HepG2 (cell line): ENCODE measurements at regions not wholly inside any gene's neighbourhood (a gene's known extent, or its start where the extent isn't known, plus 50 kb on each side); places are given as distances from the start of the nearest gene placed in this dataset.

ENCODE experiments used
- ATAC-seq: fragments of 200-7000 bp; cut with Tn5 transposase; 3 replicates; pipeline ENCODE4 v1.9.1; 2020; ENCODE audit warnings: mild to moderate bottlenecking, moderate library complexity
- BruUV-seq: library from RNA; stranded (reverse); fragments of 400-500 nt; replicated peaks from 2 replicates; lab custom pipeline; 2021; lab: Mats Ljungman, UMichigan
- CTCF ChIA-PET: fragments of 300-600 bp; formaldehyde crosslinking; extraction: SDS; loops from one replicate; lab custom pipeline; 2021; ENCODE audit warnings: low total read pairs, inconsistent platforms, low intra/inter-chr PET ratio; lab: Yijun Ruan, JAX
- POLR2A ChIA-PET: fragments of 350-600 bp; sonication (Branson Sonifier 250); formaldehyde crosslinking; loops from one replicate; lab custom pipeline; 2020; ENCODE audit warnings: antibody characterized with exemption, inconsistent platforms; lab: Yijun Ruan, JAX
- DNase-seq: peaks from one replicate; pipeline ENCODE4 v3.0.0-alpha.2; 2015; ENCODE audit warnings: low spot score
- FAIRE-seq: peaks from 3 replicates; lab custom pipeline; 2011; peaks lifted over from hg19 to GRCh38; lab: Jason Lieb, UNC
- H2AFZ ChIP-seq: one replicate; pipeline ENCODE4 v1.6.1; 2011; ENCODE audit warnings: low read length, inconsistent platforms
- H3K27ac ChIP-seq: fragments of 300-600 bp; 3 replicates; pipeline ENCODE4 v1.8.0; 2011; ENCODE audit warnings: mixed run types, mild to moderate bottlenecking, mixed read lengths, low read length, inconsistent platforms; ENCODE audit not compliant: insufficient read depth; ENCODE audit errors: extremely low read length
- H3K27me3 ChIP-seq, 2 experiments: fragments of 200-600 bp in 1 of 2; 2 replicates in 1 of 2; 3 replicates in 1 of 2; pipeline versions ENCODE4 v1.6.0 to v1.8.0; 2011; ENCODE audit warnings: low read length in 2 of 2, mild to moderate bottlenecking in 2 of 2, moderate library complexity in 2 of 2, inconsistent platforms in 1 of 2; ENCODE audit not compliant: insufficient read depth in 2 of 2, control insufficient read depth in 1 of 2
- H3K36me3 ChIP-seq, 2 experiments: fragments of 200-600 bp in 1 of 2; replicated peaks in 1 of 2; 2 replicates in 1 of 2; 3 replicates in 1 of 2; pipeline versions ENCODE4 v1.5.1 to v1.8.0; 2011; ENCODE audit warnings: low read length in 2 of 2, inconsistent platforms in 1 of 2; ENCODE audit not compliant: insufficient read depth in 2 of 2, control insufficient read depth in 1 of 2
- H3K4me1 ChIP-seq: 2 replicates; pipeline ENCODE4 v1.5.1; 2012; ENCODE audit warnings: low read length, inconsistent platforms; ENCODE audit not compliant: insufficient read depth
- H3K4me2 ChIP-seq: 2 replicates; pipeline ENCODE4 v1.6.0; 2011; ENCODE audit warnings: low read depth, low read length, inconsistent platforms
- H3K4me3 ChIP-seq, 3 experiments: fragments of 200-600 bp in 1 of 3; sonication (generic), shearing (Covaris generic) in 1 of 3; replicated peaks in 1 of 3; 2 replicates each; pipeline ENCODE4 v1.5.1; 2011 to 2016; ENCODE audit warnings: low read length in 3 of 3, inconsistent platforms in 2 of 3, low read depth in 2 of 3, mild to moderate bottlenecking in 2 of 3, control low read depth in 1 of 3, mixed read lengths in 1 of 3; ENCODE audit not compliant: insufficient read depth in 1 of 3
- H3K79me2 ChIP-seq: one replicate; pipeline ENCODE4 v1.6.1; 2011; ENCODE audit warnings: low read length, inconsistent platforms; ENCODE audit not compliant: insufficient read depth
- H3K9ac ChIP-seq: 2 replicates; pipeline ENCODE4 v1.6.0; 2011; ENCODE audit warnings: mild to moderate bottlenecking, low read depth, low read length, inconsistent platforms; ENCODE audit not compliant: insufficient read depth
- H3K9me3 ChIP-seq: 2 replicates; pipeline ENCODE4 v1.5.1; 2012; ENCODE audit warnings: mild to moderate bottlenecking, low read length
- H4K20me1 ChIP-seq: 2 replicates; pipeline ENCODE4 v1.6.0; 2011; ENCODE audit warnings: inconsistent platforms, mild to moderate bottlenecking, low read length, moderate library complexity; ENCODE audit not compliant: insufficient read depth
- AGO2 ChIP-seq: fragments of 200-400 bp; formaldehyde crosslinking; optimal IDR thresholded peaks from 2 replicates; pipeline ENCODE3; 2017; ENCODE audit warnings: mild to moderate bottlenecking, low read depth, low read length, moderate library complexity
- KAT7 ChIP-seq: IDR thresholded peaks from 2 replicates; pipeline ENCODE4 v1.6.1; 2018; ENCODE audit warnings: borderline replicate concordance, missing compliant biosample characterization
- NR1H2 ChIP-seq: sonication (generic); formaldehyde crosslinking; IDR thresholded peaks from 2 replicates; pipeline ENCODE4 v1.8.1; 2022; ENCODE audit warnings: low read depth, missing genetic modification reagents, borderline replicate concordance
- NR3C1 ChIP-seq: sonication (generic); formaldehyde crosslinking; IDR thresholded peaks from 2 replicates; pipeline ENCODE4 v1.4.0; 2020; ENCODE audit warnings: missing genetic modification reagents
- PAWR ChIP-seq: sonication (generic); formaldehyde crosslinking; IDR thresholded peaks from 2 replicates; pipeline ENCODE4 v1.4.0; 2020; ENCODE audit warnings: missing genetic modification reagents, mild to moderate bottlenecking, borderline replicate concordance
- TOPORS ChIP-seq: sonication (generic); formaldehyde crosslinking; IDR thresholded peaks from 2 replicates; pipeline ENCODE4 v1.8.0; 2023; ENCODE audit warnings: mild to moderate bottlenecking, missing genetic modification reagents
- ZFP37 ChIP-seq: sonication (generic); formaldehyde crosslinking; IDR thresholded peaks from 2 replicates; pipeline ENCODE4 v1.4.0; 2020; ENCODE audit warnings: missing genetic modification reagents, borderline replicate concordance
- ZNF720 ChIP-seq: sonication (generic); formaldehyde crosslinking; IDR thresholded peaks from 2 replicates; pipeline ENCODE4 v1.4.0; 2020; ENCODE audit warnings: missing genetic modification reagents
- WGBS: methylation state at CpG from one replicate; pipeline ENCODE4 v1.1.6; 2017; ENCODE audit warnings: low lambda C conversion rate; 5-methylcytosine and 5-hydroxymethylcytosine counted together
- in situ Hi-C: cut with HindIII; loops from 2 replicates; pipeline ENCODE4 v1.10.0; 2017; ENCODE audit warnings: low pct_unique_long_range_greater_than_20kb; ENCODE audit not compliant: extremely low pct_ligation_motif_present
- intact Hi-C: fragments of 100-400 bp; cut with micrococcal nuclease; formaldehyde crosslinking; loops from one replicate; pipeline ENCODE4 v1.10.0; 2022; ENCODE audit not compliant: unreplicated experiment
- TF ChIP-seq, protein P1 (sequence below): sonication (generic); formaldehyde crosslinking; IDR thresholded peaks from 2 replicates; pipeline ENCODE4 v1.4.0; 2020; ENCODE audit warnings: missing genetic modification reagents, mild to moderate bottlenecking, borderline replicate concordance
- TF ChIP-seq, protein P2 (sequence below): sonication (generic); formaldehyde crosslinking; IDR thresholded peaks from 2 replicates; pipeline ENCODE4 v1.8.0; 2022; ENCODE audit warnings: mild to moderate bottlenecking, missing genetic modification reagents, moderate library complexity
- TF ChIP-seq, protein P3 (sequence below): sonication (generic); formaldehyde crosslinking; conservative IDR thresholded peaks from 2 replicates; pipeline ENCODE4 v1.4.0; 2020; ENCODE audit warnings: missing genetic modification reagents
- TF ChIP-seq, protein P4 (sequence below): sonication (generic); formaldehyde crosslinking; IDR thresholded peaks from 2 replicates; pipeline ENCODE4 v1.5.0; 2020; ENCODE audit warnings: missing genetic modification reagents
- TF ChIP-seq, protein P5 (sequence below): IDR thresholded peaks from 2 replicates; pipeline ENCODE4 v1.6.1; 2016; ENCODE audit warnings: missing compliant biosample characterization, missing genetic modification reagents, borderline replicate concordance

DNA sequence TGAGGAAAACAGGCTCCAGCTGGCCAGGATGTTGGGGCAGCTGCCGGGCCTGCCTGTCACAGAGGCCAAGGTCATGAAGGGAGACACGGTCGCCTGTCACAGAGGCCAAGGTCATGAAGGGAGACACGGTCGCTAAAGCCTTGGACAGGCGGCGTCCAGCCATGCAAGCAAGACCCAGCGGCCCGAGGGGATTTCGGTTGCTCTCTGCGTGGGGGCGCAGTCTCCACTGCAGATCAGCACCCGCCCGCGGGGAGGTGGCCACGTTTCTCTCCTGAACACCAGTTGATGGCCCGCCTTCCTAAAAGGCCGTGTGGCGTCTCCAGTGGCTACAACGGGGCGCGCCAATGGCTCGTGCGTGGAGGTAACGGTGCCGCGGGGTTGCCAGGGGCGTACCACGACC, 67.0 kb upstream of the PCGF5 start (continued):
- TF ChIP-seq, protein P1, sequence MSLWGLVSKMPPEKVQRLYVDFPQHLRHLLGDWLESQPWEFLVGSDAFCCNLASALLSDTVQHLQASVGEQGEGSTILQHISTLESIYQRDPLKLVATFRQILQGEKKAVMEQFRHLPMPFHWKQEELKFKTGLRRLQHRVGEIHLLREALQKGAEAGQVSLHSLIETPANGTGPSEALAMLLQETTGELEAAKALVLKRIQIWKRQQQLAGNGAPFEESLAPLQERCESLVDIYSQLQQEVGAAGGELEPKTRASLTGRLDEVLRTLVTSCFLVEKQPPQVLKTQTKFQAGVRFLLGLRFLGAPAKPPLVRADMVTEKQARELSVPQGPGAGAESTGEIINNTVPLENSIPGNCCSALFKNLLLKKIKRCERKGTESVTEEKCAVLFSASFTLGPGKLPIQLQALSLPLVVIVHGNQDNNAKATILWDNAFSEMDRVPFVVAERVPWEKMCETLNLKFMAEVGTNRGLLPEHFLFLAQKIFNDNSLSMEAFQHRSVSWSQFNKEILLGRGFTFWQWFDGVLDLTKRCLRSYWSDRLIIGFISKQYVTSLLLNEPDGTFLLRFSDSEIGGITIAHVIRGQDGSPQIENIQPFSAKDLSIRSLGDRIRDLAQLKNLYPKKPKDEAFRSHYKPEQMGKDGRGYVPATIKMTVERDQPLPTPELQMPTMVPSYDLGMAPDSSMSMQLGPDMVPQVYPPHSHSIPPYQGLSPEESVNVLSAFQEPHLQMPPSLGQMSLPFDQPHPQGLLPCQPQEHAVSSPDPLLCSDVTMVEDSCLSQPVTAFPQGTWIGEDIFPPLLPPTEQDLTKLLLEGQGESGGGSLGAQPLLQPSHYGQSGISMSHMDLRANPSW (CRISPR knock-in tag) = no peak

DNA sequence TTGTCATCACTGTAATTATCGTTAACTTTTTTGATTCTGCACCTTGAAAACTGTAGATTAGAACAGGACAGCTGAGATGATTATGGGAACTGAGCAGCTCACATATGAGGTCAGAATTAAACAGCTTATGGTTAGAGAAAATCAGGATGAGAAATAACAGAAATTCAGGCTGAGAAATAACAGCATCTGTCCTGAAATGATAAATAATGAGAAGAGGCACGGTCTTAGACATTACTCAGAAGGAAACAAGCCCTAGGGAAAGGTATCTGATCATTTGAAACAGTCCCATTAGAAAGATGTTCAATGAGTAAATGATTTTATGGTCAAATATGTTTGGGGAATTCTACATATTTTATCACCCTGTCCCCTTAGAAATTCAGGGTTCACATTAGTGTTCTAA, 65.6 kb upstream of the PCGF5 start:
- DNase-seq (no peak), ATAC-seq (no peak)

More for the DNA sequence above, 65.6 kb upstream of the PCGF5 start:
- Histone ChIP-seq H3K9me3 (no peaks in the 10 kb centered on the region), H3K27ac (no peak overlapping the region), H2AFZ (no peak overlapping the region), H3K79me2 (no peaks in the 10 kb centered on the region), H4K20me1 (no peaks in the 10 kb centered on the region), H3K4me1 (no peaks in the 10 kb centered on the region), H3K27me3 (no peaks in the 10 kb centered on the region), H3K4me2 (no peak overlapping the region), H3K36me3 (no peaks in the 10 kb centered on the region), H3K4me3 (no peak overlapping the region), H3K9ac (no peak overlapping the region)
- TF ChIP-seq TOPORS (CRISPR knock-in tag) (no peak), ZNF720 (CRISPR knock-in tag) (no peak), ZFP37 (CRISPR knock-in tag) (no peak), AGO2 (no peak), NR1H2 (no peak), NR3C1 (CRISPR knock-in tag) (no peak), KAT7 (CRISPR knock-in tag) (no peak), PAWR (CRISPR knock-in tag) (no peak)
- TF ChIP-seq, protein P2, sequence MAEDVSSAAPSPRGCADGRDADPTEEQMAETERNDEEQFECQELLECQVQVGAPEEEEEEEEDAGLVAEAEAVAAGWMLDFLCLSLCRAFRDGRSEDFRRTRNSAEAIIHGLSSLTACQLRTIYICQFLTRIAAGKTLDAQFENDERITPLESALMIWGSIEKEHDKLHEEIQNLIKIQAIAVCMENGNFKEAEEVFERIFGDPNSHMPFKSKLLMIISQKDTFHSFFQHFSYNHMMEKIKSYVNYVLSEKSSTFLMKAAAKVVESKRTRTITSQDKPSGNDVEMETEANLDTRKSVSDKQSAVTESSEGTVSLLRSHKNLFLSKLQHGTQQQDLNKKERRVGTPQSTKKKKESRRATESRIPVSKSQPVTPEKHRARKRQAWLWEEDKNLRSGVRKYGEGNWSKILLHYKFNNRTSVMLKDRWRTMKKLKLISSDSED (CRISPR knock-in tag) = no peak
- TF ChIP-seq, protein P3, sequence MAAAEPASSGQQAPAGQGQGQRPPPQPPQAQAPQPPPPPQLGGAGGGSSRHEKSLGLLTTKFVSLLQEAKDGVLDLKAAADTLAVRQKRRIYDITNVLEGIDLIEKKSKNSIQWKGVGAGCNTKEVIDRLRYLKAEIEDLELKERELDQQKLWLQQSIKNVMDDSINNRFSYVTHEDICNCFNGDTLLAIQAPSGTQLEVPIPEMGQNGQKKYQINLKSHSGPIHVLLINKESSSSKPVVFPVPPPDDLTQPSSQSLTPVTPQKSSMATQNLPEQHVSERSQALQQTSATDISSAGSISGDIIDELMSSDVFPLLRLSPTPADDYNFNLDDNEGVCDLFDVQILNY (CRISPR knock-in tag) = no peak
- TF ChIP-seq, protein P4, sequence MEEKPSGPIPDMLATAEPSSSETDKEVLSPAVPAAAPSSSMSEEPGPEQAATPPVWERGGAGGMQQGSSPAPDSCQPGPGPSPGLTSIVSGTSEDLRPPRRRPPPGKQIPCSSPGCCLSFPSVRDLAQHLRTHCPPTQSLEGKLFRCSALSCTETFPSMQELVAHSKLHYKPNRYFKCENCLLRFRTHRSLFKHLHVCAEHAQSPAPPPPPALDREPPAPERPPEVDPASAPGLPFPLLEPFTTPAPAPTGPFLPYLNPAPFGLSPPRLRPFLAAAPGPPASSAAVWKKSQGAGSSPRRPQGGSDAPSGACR (CRISPR knock-in tag) = no peak
- TF ChIP-seq, protein P5, sequence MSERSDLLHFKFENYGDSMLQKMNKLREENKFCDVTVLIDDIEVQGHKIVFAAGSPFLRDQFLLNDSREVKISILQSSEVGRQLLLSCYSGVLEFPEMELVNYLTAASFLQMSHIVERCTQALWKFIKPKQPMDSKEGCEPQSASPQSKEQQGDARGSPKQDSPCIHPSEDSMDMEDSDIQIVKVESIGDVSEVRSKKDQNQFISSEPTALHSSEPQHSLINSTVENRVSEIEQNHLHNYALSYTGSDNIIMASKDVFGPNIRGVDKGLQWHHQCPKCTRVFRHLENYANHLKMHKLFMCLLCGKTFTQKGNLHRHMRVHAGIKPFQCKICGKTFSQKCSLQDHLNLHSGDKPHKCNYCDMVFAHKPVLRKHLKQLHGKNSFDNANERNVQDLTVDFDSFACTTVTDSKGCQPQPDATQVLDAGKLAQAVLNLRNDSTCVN (CRISPR knock-in tag) = no peak
- no peak for FAIRE-seq
- in situ Hi-C loops = no loop called here
- 28% methylated on average over 2 of the region's 2 CpGs for WGBS
- BruUV-seq = no TSS peak
- POLR2A ChIA-PET = interaction anchor here (1.0 kb wide), 1 partner anchor 9 kb away, joined by 3 read pairs; no protein-coding TSS in a partner anchor
- intact Hi-C loops = no loop called here
- CTCF ChIA-PET = no interaction called here
